Peyer's patch (tissue), 4 donors: ENCODE measurements at regions not wholly inside any gene's neighbourhood (a gene's known extent, or its start where the extent isn't known, plus 50 kb on each side); places are given as distances from the start of the nearest gene placed in this dataset.

Source experiments
- CTCF ChIP-seq, 6 experiments: fragments of 450-650 bp in 4 of 6; fragments of 200-600 bp in 2 of 6; sonication (generic) in 1 of 6; IDR thresholded peaks; one replicate each; pipeline ENCODE4 v1.5.1; 2017 to 2019; ENCODE audit warnings: antibody characterized with exemption in 6 of 6, mild to moderate bottlenecking in 3 of 6, moderate library complexity in 1 of 6
- POLR2A ChIP-seq, 2 donors: fragments of 450-650 bp; IDR thresholded peaks; one replicate each; pipeline ENCODE4 v1.5.1; 2017; ENCODE audit warnings: antibody characterized with exemption in 2 of 2, mild to moderate bottlenecking in 2 of 2, moderate library complexity in 2 of 2

- TF ChIP-seq CTCF (IDR thresholded peaks at IDR 0.05) (no peak), POLR2A (IDR thresholded peaks at IDR 0.05) (no peak)
Observed at GRCh38 chr16:75965504-75966374, 239.4 kb upstream of the CPHXL start.
